H9 (cell line): ENCODE measurements at regions not wholly inside any gene's neighbourhood (a gene's known extent, or its start where the extent isn't known, plus 50 kb on each side); places are given as distances from the start of the nearest gene placed in this dataset.

Experiments used
- DNase-seq: peaks from one replicate; pipeline ENCODE4 v3.0.0-alpha.2; 2017
- H2AFZ ChIP-seq: one replicate; pipeline ENCODE4 v1.6.1; 2013; ENCODE audit warnings: mild to moderate bottlenecking, low read length, control low read depth, moderate library complexity
- H2AK5ac ChIP-seq: 2 replicates; pipeline ENCODE4 v1.6.1; 2013; ENCODE audit warnings: low read length, control low read depth, mixed read lengths; ENCODE audit not compliant: insufficient read length
- H2BK120ac ChIP-seq: one replicate; pipeline ENCODE4 v1.6.1; 2013; ENCODE audit warnings: low read depth, mild to moderate bottlenecking, low read length, control low read depth, inconsistent platforms; ENCODE audit not compliant: poor library complexity, severe bottlenecking
- H2BK12ac ChIP-seq: 2 replicates; pipeline ENCODE4 v1.6.1; 2013; ENCODE audit warnings: low read length, control low read depth, mixed read lengths, low read depth; ENCODE audit not compliant: insufficient read length
- H2BK15ac ChIP-seq: 2 replicates; pipeline ENCODE4 v1.6.1; 2013; ENCODE audit warnings: low read depth, low read length, control low read depth
- H2BK20ac ChIP-seq: one replicate; pipeline ENCODE4 v1.6.1; 2013; ENCODE audit warnings: low read depth, mild to moderate bottlenecking, low read length, control low read depth, inconsistent platforms; ENCODE audit not compliant: poor library complexity, severe bottlenecking
- H2BK5ac ChIP-seq: 2 replicates; pipeline ENCODE4 v1.6.1; 2013; ENCODE audit warnings: low read length, control low read depth, mixed read lengths; ENCODE audit not compliant: insufficient read length
- H3K14ac ChIP-seq: 2 replicates; pipeline ENCODE4 v1.6.1; 2013; ENCODE audit warnings: low read length, control low read depth; ENCODE audit not compliant: insufficient read depth
- H3K18ac ChIP-seq: 2 replicates; pipeline ENCODE4 v1.6.1; 2013; ENCODE audit warnings: low read depth, mild to moderate bottlenecking, mixed read lengths, low read length, control low read depth; ENCODE audit not compliant: insufficient read length
- H3K23ac ChIP-seq: 2 replicates; pipeline ENCODE4 v1.6.1; 2013; ENCODE audit warnings: low read length, control low read depth, mixed read lengths, low read depth; ENCODE audit not compliant: insufficient read length
- H3K23me2 ChIP-seq: 2 replicates; pipeline ENCODE4 v1.6.1; 2013; ENCODE audit warnings: low read depth, mild to moderate bottlenecking, mixed read lengths, low read length, control low read depth; ENCODE audit not compliant: insufficient read length, poor library complexity, severe bottlenecking
- H3K27ac ChIP-seq: 2 replicates; pipeline ENCODE4 v1.5.1; 2013; ENCODE audit warnings: low read length, control low read depth, mixed read lengths, low read depth; ENCODE audit not compliant: insufficient read length
- H3K27me3 ChIP-seq: 2 replicates; pipeline ENCODE4 v1.6.1; 2013; ENCODE audit warnings: low read length, control low read depth, inconsistent platforms; ENCODE audit not compliant: insufficient read depth
- H3K4ac ChIP-seq: 2 replicates; pipeline ENCODE4 v1.6.1; 2013; ENCODE audit warnings: low read depth, mild to moderate bottlenecking, control low read depth, inconsistent platforms, low read length, moderate library complexity
- H3K4me1 ChIP-seq: 2 replicates; pipeline ENCODE4 v1.6.1; 2013; ENCODE audit warnings: low read length, control low read depth, inconsistent platforms; ENCODE audit not compliant: insufficient read depth
- H3K4me2 ChIP-seq: 2 replicates; pipeline ENCODE4 v1.6.1; 2013; ENCODE audit warnings: low read length, control low read depth, mixed read lengths; ENCODE audit not compliant: insufficient read length, insufficient read depth
- H3K56ac ChIP-seq: 2 replicates; pipeline ENCODE4 v1.6.1; 2013; ENCODE audit warnings: low read depth, mild to moderate bottlenecking, mixed read lengths, low read length, control low read depth; ENCODE audit not compliant: insufficient read length
- H3K79me1 ChIP-seq: 2 replicates; pipeline ENCODE4 v1.6.1; 2013; ENCODE audit warnings: low read depth, mild to moderate bottlenecking, moderate library complexity, low read length, control low read depth, inconsistent platforms; ENCODE audit not compliant: insufficient read depth, poor library complexity, severe bottlenecking
- H3K79me2 ChIP-seq: 2 replicates; pipeline ENCODE4 v1.6.1; 2013; ENCODE audit warnings: low read length, control low read depth, inconsistent platforms; ENCODE audit not compliant: insufficient read depth
- H3K9ac ChIP-seq: 2 replicates; pipeline ENCODE4 v1.6.1; 2013; ENCODE audit warnings: low read length, control low read depth, mixed read lengths; ENCODE audit not compliant: insufficient read length; ENCODE audit errors: extremely low read depth
- H3K9me3 ChIP-seq: one replicate; pipeline ENCODE4 v1.6.1; 2013; ENCODE audit warnings: low read depth, low read length, inconsistent platforms; ENCODE audit not compliant: control insufficient read depth
- H3T11ph ChIP-seq: one replicate; pipeline ENCODE4 v1.6.1; 2013; ENCODE audit warnings: mild to moderate bottlenecking, low read length, control low read depth, inconsistent platforms
- H4K20me1 ChIP-seq: one replicate; pipeline ENCODE4 v1.6.1; 2013; ENCODE audit not compliant: control insufficient read depth, insufficient read length, insufficient read depth
- H4K5ac ChIP-seq: 2 replicates; pipeline ENCODE4 v1.6.1; 2013; ENCODE audit warnings: low read depth, mild to moderate bottlenecking, mixed read lengths, low read length, control low read depth; ENCODE audit not compliant: insufficient read length
- H4K8ac ChIP-seq: replicated peaks from 2 replicates; pipeline ENCODE4 v1.6.1; 2013; ENCODE audit warnings: low read length, control low read depth, mixed read lengths, low read depth; ENCODE audit not compliant: insufficient read length
- H4K91ac ChIP-seq: 2 replicates; pipeline ENCODE4 v1.6.1; 2013; ENCODE audit warnings: low read depth, mild to moderate bottlenecking, moderate library complexity, mixed read lengths, low read length, control low read depth; ENCODE audit not compliant: insufficient read length
- H3K27ac Mint-ChIP-seq, 3 experiments: 2 replicates in 2 of 3; 3 replicates in 1 of 3; pipeline ENCODE4 v1.8.0; 2020 to 2021; ENCODE audit warnings: mixed read lengths in 3 of 3, mild to moderate bottlenecking in 1 of 3, moderate library complexity in 1 of 3
- H3K27me3 Mint-ChIP-seq: 2 replicates; pipeline ENCODE4 v1.8.0; 2021; ENCODE audit warnings: low read depth, mild to moderate bottlenecking, moderate library complexity, mixed read lengths
- H3K36me3 Mint-ChIP-seq, 3 experiments: 2 replicates in 2 of 3; 3 replicates in 1 of 3; pipeline ENCODE4 v1.8.0; 2020 to 2021; ENCODE audit warnings: low read depth in 3 of 3, mixed read lengths in 3 of 3; ENCODE audit not compliant: insufficient read depth in 1 of 3
- H3K4me1 Mint-ChIP-seq, 2 experiments: 2 replicates each; pipeline ENCODE4 v1.8.0; 2020; ENCODE audit warnings: mixed read lengths in 2 of 2
- H3K4me3 Mint-ChIP-seq, 2 experiments: 2 replicates in 1 of 2; 3 replicates in 1 of 2; pipeline ENCODE4 v1.8.0; 2020 to 2021; ENCODE audit warnings: mild to moderate bottlenecking in 2 of 2, mixed read lengths in 2 of 2, moderate library complexity in 1 of 2
- H3K9me3 Mint-ChIP-seq, 2 experiments: 2 replicates in 1 of 2; 3 replicates in 1 of 2; pipeline ENCODE4 v1.8.0; 2020; ENCODE audit warnings: mild to moderate bottlenecking in 2 of 2, mixed read lengths in 2 of 2, moderate library complexity in 1 of 2
- WGBS: extraction: QIAGEN DNeasy Blood & Tissue Kit; methylation state at CpG from one replicate; pipeline ENCODE4 v1.1.7; 2013; ENCODE audit warnings: missing lambda C conversion rate, low lambda C conversion rate, mixed read lengths; ENCODE audit not compliant: insufficient read length; ENCODE audit errors: extremely low coverage; 5-methylcytosine and 5-hydroxymethylcytosine counted together
- TF ChIP-seq, protein P1 (sequence below): fragments of 200-600 bp; sonication (generic); conservative IDR thresholded peaks from 3 replicates; pipeline ENCODE4 v1.8.0; 2021; ENCODE audit warnings: antibody characterized with exemption, mild to moderate bottlenecking

DNA sequence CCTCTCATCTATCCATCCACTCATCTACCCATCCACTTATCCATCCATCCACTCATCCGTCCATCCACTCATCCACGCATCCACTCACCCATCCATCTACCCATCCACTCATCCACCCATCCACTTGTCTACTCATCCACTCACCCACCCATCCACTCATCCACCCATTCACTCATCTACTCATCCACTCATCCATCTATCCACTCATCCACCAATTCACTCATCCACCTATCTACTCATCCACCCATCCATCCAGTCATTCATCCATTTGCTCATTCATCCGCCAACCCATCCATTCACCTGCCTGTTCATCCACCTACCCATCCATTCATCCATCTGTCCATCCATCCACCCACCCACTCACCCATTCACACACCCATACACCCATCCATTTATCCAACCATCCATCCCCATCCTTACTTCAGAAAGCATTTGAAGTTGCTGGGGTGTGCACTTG is 329.6 kb downstream of the SEC14L1 start:
- H4K5ac ChIP-seq, result no peak overlapping the region
- no peak overlapping the region for H4K91ac ChIP-seq
- H3K79me2 ChIP-seq, result peaks cover 23% of the 10 kb centered on the region; the same call in 1 of the 2 replicates
- no peaks in the 10 kb centered on the region for H3K23me2 ChIP-seq
- H3K14ac ChIP-seq, result no peak overlapping the region
- H3T11ph ChIP-seq, result no peak overlapping the region
- TF ChIP-seq, protein P1, sequence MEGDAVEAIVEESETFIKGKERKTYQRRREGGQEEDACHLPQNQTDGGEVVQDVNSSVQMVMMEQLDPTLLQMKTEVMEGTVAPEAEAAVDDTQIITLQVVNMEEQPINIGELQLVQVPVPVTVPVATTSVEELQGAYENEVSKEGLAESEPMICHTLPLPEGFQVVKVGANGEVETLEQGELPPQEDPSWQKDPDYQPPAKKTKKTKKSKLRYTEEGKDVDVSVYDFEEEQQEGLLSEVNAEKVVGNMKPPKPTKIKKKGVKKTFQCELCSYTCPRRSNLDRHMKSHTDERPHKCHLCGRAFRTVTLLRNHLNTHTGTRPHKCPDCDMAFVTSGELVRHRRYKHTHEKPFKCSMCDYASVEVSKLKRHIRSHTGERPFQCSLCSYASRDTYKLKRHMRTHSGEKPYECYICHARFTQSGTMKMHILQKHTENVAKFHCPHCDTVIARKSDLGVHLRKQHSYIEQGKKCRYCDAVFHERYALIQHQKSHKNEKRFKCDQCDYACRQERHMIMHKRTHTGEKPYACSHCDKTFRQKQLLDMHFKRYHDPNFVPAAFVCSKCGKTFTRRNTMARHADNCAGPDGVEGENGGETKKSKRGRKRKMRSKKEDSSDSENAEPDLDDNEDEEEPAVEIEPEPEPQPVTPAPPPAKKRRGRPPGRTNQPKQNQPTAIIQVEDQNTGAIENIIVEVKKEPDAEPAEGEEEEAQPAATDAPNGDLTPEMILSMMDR, result no peak
- no peak overlapping the region for H3K23ac ChIP-seq
- no peak overlapping the region for H2AK5ac ChIP-seq
- no peaks in the 10 kb centered on the region for H3K9me3 ChIP-seq
- no peaks in the 10 kb centered on the region for H3K27me3 ChIP-seq
- Mint-ChIP-seq H3K27ac (peak overlapping the region; percentile 28 to 97 (median 95); a peak in 5 of 7 replicates), H3K4me1 (peaks cover 82 to 94% of the 10 kb centered on the region in 2 experiments), H3K4me3 (peak overlapping the region in 1 of 2 experiments; percentile 25; a peak in 1 of 5 replicates), H3K9me3 (no peaks in the 10 kb centered on the region; a peak in 2 of 5 replicates), H3K36me3 (peaks cover 17 to 33% (median 32%) of the 10 kb centered on the region in 3 experiments), H3K27me3 (no peaks in the 10 kb centered on the region)
- no peak overlapping the region for H2AFZ ChIP-seq
- H2BK15ac ChIP-seq, result no peak overlapping the region
- no peak overlapping the region for H3K4me2 ChIP-seq
- peaks cover 30% of the 10 kb centered on the region for H3K4me1 ChIP-seq
- H3K56ac ChIP-seq, result no peak overlapping the region
- WGBS, result no CpG with 5 or more reads among the region's 3 CpGs
- no peak overlapping the region for H2BK20ac ChIP-seq
- peak overlapping the region; percentile 11 for H3K27ac ChIP-seq
- no peak overlapping the region for H3K4ac ChIP-seq
- H2BK5ac ChIP-seq, result no peak overlapping the region
- H4K8ac ChIP-seq, result no peak overlapping the region
- no peak overlapping the region for H3K18ac ChIP-seq
- no peaks in the 10 kb centered on the region for H4K20me1 ChIP-seq
- peaks cover 9% of the 10 kb centered on the region for H3K79me1 ChIP-seq
- H2BK12ac ChIP-seq, result no peak overlapping the region
- no peak overlapping the region for H3K9ac ChIP-seq
- no peak overlapping the region for H2BK120ac ChIP-seq
- DNase-seq, result no peak
